CD4-positive, CD25-positive, alpha-beta regulatory T cell (primary cell): ENCODE measurements at regions not wholly inside any gene's neighbourhood (a gene's known extent, or its start where the extent isn't known, plus 50 kb on each side); places are given as distances from the start of the nearest gene placed in this dataset.
"Not testable (repeated sequence)": the region's sequence is repeated elsewhere in the genome, so short reads cannot be mapped to it uniquely, and the experiment has no call there.

Source experiments
- ATAC-seq, 2 donors: fragments of 150-1000 bp; cut with Tn5 transposase; one replicate each; pipeline ENCODE4 v1.10.0; 2021; ENCODE audit warnings: low read depth in 2 of 2, moderate number of reproducible peaks in 2 of 2, moderate library complexity in 1 of 2
- DNase-seq, 3 donors: peaks; one replicate each; pipeline versions ENCODE4 v3.0.0 to v3.0.0-alpha.2; 2012 to 2022; ENCODE audit warnings: mixed read lengths in 1 of 3
- H3K27ac ChIP-seq: one replicate; pipeline ENCODE4 v1.7.0; 2013; ENCODE audit warnings: mild to moderate bottlenecking, low read length; ENCODE audit not compliant: insufficient read depth, poor library complexity, severe bottlenecking
- H3K27me3 ChIP-seq: one replicate; pipeline ENCODE4 v1.7.0; 2013; ENCODE audit warnings: low read length; ENCODE audit not compliant: control insufficient read depth, insufficient read depth
- H3K36me3 ChIP-seq: one replicate; pipeline ENCODE4 v1.7.0; 2013; ENCODE audit warnings: mild to moderate bottlenecking, low read length, moderate library complexity; ENCODE audit not compliant: control insufficient read depth, insufficient read depth
- H3K4me1 ChIP-seq: 2 replicates; pipeline ENCODE4 v1.7.0; 2013; ENCODE audit warnings: mild to moderate bottlenecking, low read length; ENCODE audit not compliant: insufficient read depth, control insufficient read depth, poor library complexity, severe bottlenecking
- H3K4me3 ChIP-seq: one replicate; pipeline ENCODE4 v1.7.0; 2013; ENCODE audit warnings: low read depth, mild to moderate bottlenecking, low read length, moderate library complexity
- H3K9me3 ChIP-seq, 2 experiments: 1 replicate in 1 of 2; 2 replicates in 1 of 2; pipeline ENCODE4 v1.7.0; 2013; ENCODE audit warnings: low read length in 2 of 2, mild to moderate bottlenecking in 1 of 2, moderate library complexity in 1 of 2; ENCODE audit not compliant: control insufficient read depth in 2 of 2
- H3K27ac Mint-ChIP-seq, 3 donors: one replicate each; pipeline ENCODE4 v1.8.0; 2020 to 2022; ENCODE audit warnings: mild to moderate bottlenecking in 3 of 3, mixed read lengths in 3 of 3, moderate library complexity in 2 of 3
- H3K27me3 Mint-ChIP-seq: one replicate; pipeline ENCODE4 v1.8.0; 2022; ENCODE audit warnings: mild to moderate bottlenecking, mixed read lengths
- H3K36me3 Mint-ChIP-seq: one replicate; pipeline ENCODE4 v1.8.0; 2020; ENCODE audit warnings: mixed read lengths
- H3K4me1 Mint-ChIP-seq, 4 donors: one replicate each; pipeline ENCODE4 v1.8.0; 2020 to 2022; ENCODE audit warnings: mixed read lengths in 4 of 4, mild to moderate bottlenecking in 1 of 4
- H3K4me3 Mint-ChIP-seq, 4 donors: one replicate each; pipeline ENCODE4 v1.8.0; 2020 to 2022; ENCODE audit warnings: mild to moderate bottlenecking in 4 of 4, mixed read lengths in 4 of 4, moderate library complexity in 3 of 4
- H3K9me3 Mint-ChIP-seq, 7 donors: one replicate each; pipeline ENCODE4 v1.8.0; 2020 to 2022; ENCODE audit warnings: mixed read lengths in 7 of 7, mild to moderate bottlenecking in 3 of 7, moderate library complexity in 2 of 7

GRCh38 chr2:37575780-37576179 lies 95.7 kb downstream of the CDC42EP3 start:
- H3K4me1 Mint-ChIP-seq = peaks cover 4 to 9% (median 4%) of the 10 kb centered on the region in 4 donors
- DNase-seq = no peak
- H3K9me3 Mint-ChIP-seq = peaks cover 0 to 11% (median 6%) of the 10 kb centered on the region in 7 donors
- H3K36me3 ChIP-seq = no peaks in the 10 kb centered on the region
- peaks cover 4% of the 10 kb centered on the region for H3K27me3 Mint-ChIP-seq
- no peak overlapping the region for H3K27ac ChIP-seq
- H3K9me3 ChIP-seq = no peaks in the 10 kb centered on the region
- H3K4me1 ChIP-seq = no peaks in the 10 kb centered on the region
- H3K36me3 Mint-ChIP-seq = no peaks in the 10 kb centered on the region
- H3K27ac Mint-ChIP-seq = no peak overlapping the region
- ATAC-seq = no peak
- no peaks in the 10 kb centered on the region for H3K27me3 ChIP-seq
- H3K4me3 ChIP-seq = no peak overlapping the region
- H3K4me3 Mint-ChIP-seq = no peak overlapping the region

GRCh38 chr2:37576194-37576593 lies 95.2 kb downstream of the CDC42EP3 start:
- H3K27me3 Mint-ChIP-seq, H3K27ac ChIP-seq, H3K4me1 Mint-ChIP-seq, H3K36me3 ChIP-seq, DNase-seq, H3K27ac Mint-ChIP-seq, H3K9me3 ChIP-seq, H3K4me1 ChIP-seq, H3K4me3 Mint-ChIP-seq, H3K36me3 Mint-ChIP-seq, H3K4me3 ChIP-seq, H3K27me3 ChIP-seq, ATAC-seq: not testable (repeated sequence)
- peaks cover 0 to 11% (median 6%) of the 10 kb centered on the region in 7 donors for H3K9me3 Mint-ChIP-seq

GRCh38 chr2:37576831-37577230 lies 94.6 kb downstream of the CDC42EP3 start:
- Histone ChIP-seq H3K27ac (no peak overlapping the region), H3K36me3 (no peaks in the 10 kb centered on the region), H3K27me3 (no peaks in the 10 kb centered on the region), H3K4me3 (no peak overlapping the region), H3K9me3 (no peaks in the 10 kb centered on the region), H3K4me1 (no peaks in the 10 kb centered on the region)
- no peaks in the 10 kb centered on the region for H3K36me3 Mint-ChIP-seq
- H3K27me3 Mint-ChIP-seq = peaks cover 4% of the 10 kb centered on the region
- H3K4me3 Mint-ChIP-seq = no peak overlapping the region
- ATAC-seq = no peak
- peaks cover 0 to 11% (median 6%) of the 10 kb centered on the region in 7 donors for H3K9me3 Mint-ChIP-seq
- peak overlapping the region in 1 of 3 donors; percentile 66 for H3K27ac Mint-ChIP-seq
- DNase-seq = no peak
- peaks cover 0 to 11% (median 4%) of the 10 kb centered on the region in 4 donors for H3K4me1 Mint-ChIP-seq

- peaks cover 22% of the 10 kb centered on the region for H3K4me1 ChIP-seq
- no peaks in the 10 kb centered on the region for H3K36me3 ChIP-seq
- no peak for DNase-seq
- peaks cover 0 to 11% (median 6%) of the 10 kb centered on the region in 7 donors for H3K9me3 Mint-ChIP-seq
- peaks cover 4% of the 10 kb centered on the region for H3K27me3 Mint-ChIP-seq
- H3K9me3 ChIP-seq = no peaks in the 10 kb centered on the region
- H3K27ac Mint-ChIP-seq = no peak overlapping the region
- H3K4me3 ChIP-seq = no peak overlapping the region
- no peak overlapping the region for H3K27ac ChIP-seq
- ATAC-seq = no peak
- H3K36me3 Mint-ChIP-seq = no peaks in the 10 kb centered on the region
- H3K27me3 ChIP-seq = no peaks in the 10 kb centered on the region
- peaks cover 15 to 33% (median 23%) of the 10 kb centered on the region in 4 donors for H3K4me1 Mint-ChIP-seq
- H3K4me3 Mint-ChIP-seq = no peak overlapping the region
Measured at GRCh38 chr2:37579192-37579713, 92.2 kb downstream of the CDC42EP3 start.

- H3K4me1 ChIP-seq = peaks cover 29% of the 10 kb centered on the region
- peaks cover 0 to 11% (median 6%) of the 10 kb centered on the region in 7 donors for H3K9me3 Mint-ChIP-seq
- H3K27ac Mint-ChIP-seq = peak overlapping the region in 1 of 3 donors; percentile 34
Measured at GRCh38 chr2:37579949-37580348, 91.5 kb downstream of the CDC42EP3 start.

DNA sequence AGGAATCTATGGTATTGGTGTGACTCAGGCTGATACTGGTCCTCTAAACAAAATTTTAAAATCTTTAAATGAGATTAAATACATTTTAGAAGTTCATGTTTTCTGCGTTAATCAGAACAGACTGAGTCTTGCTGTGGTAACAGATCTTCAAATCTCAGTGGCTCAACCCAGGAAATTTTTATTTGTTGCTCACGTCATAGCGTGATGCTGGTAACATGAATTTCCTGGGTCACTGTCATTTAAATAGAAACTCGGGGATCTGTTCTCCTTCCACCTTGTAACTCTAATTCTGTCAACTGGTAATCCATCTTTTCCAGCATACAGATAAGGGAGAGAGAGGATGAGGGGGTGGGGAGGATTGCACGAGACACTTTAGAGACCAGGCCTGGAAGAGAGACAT lies 90.0 kb downstream of the CDC42EP3 start:
- H3K4me1 Mint-ChIP-seq = peaks cover 35 to 51% (median 36%) of the 10 kb centered on the region in 4 donors
- DNase-seq (no peak), ATAC-seq (no peak)
- no peak overlapping the region for H3K4me3 Mint-ChIP-seq
- no peaks in the 10 kb centered on the region for H3K27me3 ChIP-seq
- no peaks in the 10 kb centered on the region for H3K36me3 ChIP-seq
- H3K27ac Mint-ChIP-seq = peak overlapping the region in 1 of 3 donors; percentile 89
- H3K27ac ChIP-seq = no peak overlapping the region
- no peak overlapping the region for H3K4me3 ChIP-seq
- peaks cover 44% of the 10 kb centered on the region for H3K4me1 ChIP-seq
- H3K9me3 Mint-ChIP-seq = peaks cover 0 to 7% (median 3%) of the 10 kb centered on the region in 7 donors
- H3K36me3 Mint-ChIP-seq = no peaks in the 10 kb centered on the region
- H3K27me3 Mint-ChIP-seq = peaks cover 4% of the 10 kb centered on the region
- no peaks in the 10 kb centered on the region for H3K9me3 ChIP-seq

More at GRCh38 chr2:37579949-37580348, 91.5 kb downstream of the CDC42EP3 start:
- H3K36me3 ChIP-seq, H3K27ac ChIP-seq, H3K4me3 ChIP-seq, H3K9me3 ChIP-seq, H3K27me3 Mint-ChIP-seq, H3K4me3 Mint-ChIP-seq, DNase-seq, ATAC-seq, H3K27me3 ChIP-seq, H3K36me3 Mint-ChIP-seq: not testable (repeated sequence)
- H3K4me1 Mint-ChIP-seq = peaks cover 22 to 40% (median 26%) of the 10 kb centered on the region in 4 donors

GRCh38 chr2:37582481-37583220 lies 88.8 kb downstream of the CDC42EP3 start:
- H3K4me1 Mint-ChIP-seq = peaks cover 42 to 57% (median 46%) of the 10 kb centered on the region in 4 donors
- peak overlapping the region; percentile 55 for H3K27ac ChIP-seq
- no peaks in the 10 kb centered on the region for H3K36me3 ChIP-seq
- peaks cover 56% of the 10 kb centered on the region for H3K4me1 ChIP-seq
- ATAC-seq = no peak
- peaks cover 0 to 7% (median 3%) of the 10 kb centered on the region in 7 donors for H3K9me3 Mint-ChIP-seq
- H3K27me3 Mint-ChIP-seq = no peaks in the 10 kb centered on the region
- DNase-seq = no peak
- peak overlapping the region; percentile 0 to 71 (median 58) for H3K4me3 Mint-ChIP-seq
- peak overlapping the region; percentile 29 to 82 (median 56) for H3K27ac Mint-ChIP-seq
- H3K4me3 ChIP-seq = peak overlapping the region; percentile 81
- H3K27me3 ChIP-seq = no peaks in the 10 kb centered on the region
- H3K9me3 ChIP-seq = no peaks in the 10 kb centered on the region
- no peaks in the 10 kb centered on the region for H3K36me3 Mint-ChIP-seq
